Activated naive CD8-positive, alpha-beta T cell treated with anti-CD3 and anti-CD28 coated beads for 36 hours (primary cell): ENCODE measurements at regions not wholly inside any gene's neighbourhood (a gene's known extent, or its start where the extent isn't known, plus 50 kb on each side); places are given as distances from the start of the nearest gene placed in this dataset.
"Not testable (repeated sequence)": the region's sequence is repeated elsewhere in the genome, so short reads cannot be mapped to it uniquely, and the experiment has no call there.

Source experiments
- DNase-seq: peaks from one replicate; pipeline ENCODE4 v3.0.0; 2021
- H3K27ac Mint-ChIP-seq: one replicate; pipeline ENCODE4 v1.8.0; 2022; ENCODE audit warnings: mild to moderate bottlenecking, moderate library complexity, mixed read lengths
- H3K27me3 Mint-ChIP-seq: one replicate; pipeline ENCODE4 v1.8.0; 2022; ENCODE audit warnings: mild to moderate bottlenecking, mixed read lengths
- H3K36me3 Mint-ChIP-seq: one replicate; pipeline ENCODE4 v1.8.0; 2021; ENCODE audit warnings: mild to moderate bottlenecking, mixed read lengths
- H3K4me1 Mint-ChIP-seq: one replicate; pipeline ENCODE4 v1.8.0; 2021; ENCODE audit warnings: mixed read lengths
- H3K4me3 Mint-ChIP-seq: one replicate; pipeline ENCODE4 v1.8.0; 2022; ENCODE audit warnings: mild to moderate bottlenecking, moderate library complexity, mixed read lengths
- H3K9me3 Mint-ChIP-seq: one replicate; pipeline ENCODE4 v1.8.0; 2022; ENCODE audit warnings: mixed read lengths

GRCh38 chr12:25659621-25660020 is 106.5 kb upstream of the LMNTD1 start:
- H3K27me3 Mint-ChIP-seq = no peaks in the 10 kb centered on the region
- H3K4me3 Mint-ChIP-seq = no peak overlapping the region
- no peak for DNase-seq
- no peak overlapping the region for H3K27ac Mint-ChIP-seq
- no peaks in the 10 kb centered on the region for H3K4me1 Mint-ChIP-seq
- H3K9me3 Mint-ChIP-seq = peaks cover 7% of the 10 kb centered on the region
- peaks cover 2% of the 10 kb centered on the region for H3K36me3 Mint-ChIP-seq

- H3K9me3 Mint-ChIP-seq = no peaks in the 10 kb centered on the region
- no peaks in the 10 kb centered on the region for H3K4me1 Mint-ChIP-seq
- no peaks in the 10 kb centered on the region for H3K27me3 Mint-ChIP-seq
- H3K36me3 Mint-ChIP-seq = no peaks in the 10 kb centered on the region
- H3K27ac Mint-ChIP-seq = no peak overlapping the region
- DNase-seq = no peak
- no peak overlapping the region for H3K4me3 Mint-ChIP-seq
Observed at GRCh38 chr12:25670076-25671055, 117.3 kb upstream of the LMNTD1 start.

GRCh38 chr12:25675808-25676207 is 122.7 kb upstream of the LMNTD1 start:
- Mint-ChIP-seq H3K4me1 (no peaks in the 10 kb centered on the region), H3K27me3 (no peaks in the 10 kb centered on the region), H3K4me3 (no peak overlapping the region), H3K36me3 (no peaks in the 10 kb centered on the region), H3K9me3 (no peaks in the 10 kb centered on the region), H3K27ac (no peak overlapping the region)
- DNase-seq = no peak

GRCh38 chr12:25677232-25677937 is 124.3 kb upstream of the LMNTD1 start:
- H3K4me1 Mint-ChIP-seq = no peaks in the 10 kb centered on the region
- H3K9me3 Mint-ChIP-seq = no peaks in the 10 kb centered on the region
- H3K36me3 Mint-ChIP-seq = no peaks in the 10 kb centered on the region
- H3K27me3 Mint-ChIP-seq = no peaks in the 10 kb centered on the region
- H3K27ac Mint-ChIP-seq = no peak overlapping the region
- no peak overlapping the region for H3K4me3 Mint-ChIP-seq
- DNase-seq = no peak

GRCh38 chr12:25681580-25681979 is 128.5 kb upstream of the LMNTD1 start:
- no peak overlapping the region for H3K27ac Mint-ChIP-seq
- no peak overlapping the region for H3K4me3 Mint-ChIP-seq
- H3K27me3 Mint-ChIP-seq = no peaks in the 10 kb centered on the region
- H3K36me3 Mint-ChIP-seq = no peaks in the 10 kb centered on the region
- DNase-seq = no peak
- H3K9me3 Mint-ChIP-seq = no peaks in the 10 kb centered on the region
- no peaks in the 10 kb centered on the region for H3K4me1 Mint-ChIP-seq

- no peaks in the 10 kb centered on the region for H3K4me1 Mint-ChIP-seq
- DNase-seq = no peak
- H3K27ac Mint-ChIP-seq = no peak overlapping the region
- no peaks in the 10 kb centered on the region for H3K9me3 Mint-ChIP-seq
- no peak overlapping the region for H3K4me3 Mint-ChIP-seq
- H3K27me3 Mint-ChIP-seq = no peaks in the 10 kb centered on the region
- H3K36me3 Mint-ChIP-seq = no peaks in the 10 kb centered on the region
Observed at GRCh38 chr12:25682421-25682820, 129.3 kb upstream of the LMNTD1 start.

- Mint-ChIP-seq H3K27me3 (no peaks in the 10 kb centered on the region), H3K4me3 (no peak overlapping the region), H3K4me1 (no peaks in the 10 kb centered on the region), H3K27ac (no peak overlapping the region), H3K36me3 (no peaks in the 10 kb centered on the region), H3K9me3 (no peaks in the 10 kb centered on the region)
- DNase-seq = no peak
Observed at GRCh38 chr12:25684070-25684469, 131.0 kb upstream of the LMNTD1 start.

- no peak for DNase-seq
- Mint-ChIP-seq H3K4me3 (no peak overlapping the region), H3K27me3 (no peaks in the 10 kb centered on the region), H3K4me1 (no peaks in the 10 kb centered on the region), H3K27ac (no peak overlapping the region), H3K36me3 (no peaks in the 10 kb centered on the region), H3K9me3 (no peaks in the 10 kb centered on the region)
Observed at GRCh38 chr12:25686351-25686750, 133.3 kb upstream of the LMNTD1 start.

GRCh38 chr12:25687226-25687625 is 134.1 kb upstream of the LMNTD1 start:
- Mint-ChIP-seq H3K27ac (no peak overlapping the region), H3K9me3 (no peaks in the 10 kb centered on the region), H3K36me3 (no peaks in the 10 kb centered on the region), H3K4me1 (no peaks in the 10 kb centered on the region), H3K27me3 (no peaks in the 10 kb centered on the region), H3K4me3 (no peak overlapping the region)
- no peak for DNase-seq

GRCh38 chr12:25688851-25689250 is 135.8 kb upstream of the LMNTD1 start:
- H3K4me1 Mint-ChIP-seq, H3K36me3 Mint-ChIP-seq, H3K9me3 Mint-ChIP-seq, H3K4me3 Mint-ChIP-seq, H3K27ac Mint-ChIP-seq, H3K27me3 Mint-ChIP-seq, DNase-seq: not testable (repeated sequence)

GRCh38 chr12:25689996-25690501 is 137.0 kb upstream of the LMNTD1 start:
- Mint-ChIP-seq H3K4me1 (no peaks in the 10 kb centered on the region), H3K27me3 (no peaks in the 10 kb centered on the region), H3K36me3 (no peaks in the 10 kb centered on the region)

GRCh38 chr12:25690996-25691864 is 138.1 kb upstream of the LMNTD1 start:
- H3K4me3 Mint-ChIP-seq = no peak overlapping the region
- H3K36me3 Mint-ChIP-seq = no peaks in the 10 kb centered on the region
- no peaks in the 10 kb centered on the region for H3K4me1 Mint-ChIP-seq
- H3K9me3 Mint-ChIP-seq = no peaks in the 10 kb centered on the region
- H3K27ac Mint-ChIP-seq = no peak overlapping the region
- DNase-seq = no peak
- H3K27me3 Mint-ChIP-seq = no peaks in the 10 kb centered on the region

More at GRCh38 chr12:25689996-25690501, 137.0 kb upstream of the LMNTD1 start:
- Mint-ChIP-seq H3K9me3 (no peaks in the 10 kb centered on the region), H3K27ac (no peak overlapping the region), H3K4me3 (no peak overlapping the region)
- DNase-seq = no peak

- H3K4me1 Mint-ChIP-seq = no peaks in the 10 kb centered on the region
- no peak overlapping the region for H3K4me3 Mint-ChIP-seq
- H3K27ac Mint-ChIP-seq = no peak overlapping the region
- no peaks in the 10 kb centered on the region for H3K36me3 Mint-ChIP-seq
- H3K27me3 Mint-ChIP-seq = no peaks in the 10 kb centered on the region
- DNase-seq = no peak
- H3K9me3 Mint-ChIP-seq = peaks cover 2% of the 10 kb centered on the region
Observed at GRCh38 chr12:25691865-25692114, 138.7 kb upstream of the LMNTD1 start.

GRCh38 chr12:25692115-25693035 is 139.3 kb upstream of the LMNTD1 start:
- H3K27ac Mint-ChIP-seq = no peak overlapping the region
- H3K4me3 Mint-ChIP-seq = no peak overlapping the region
- H3K36me3 Mint-ChIP-seq = no peaks in the 10 kb centered on the region
- peaks cover 2% of the 10 kb centered on the region for H3K9me3 Mint-ChIP-seq
- DNase-seq = no peak
- H3K27me3 Mint-ChIP-seq = no peaks in the 10 kb centered on the region
- H3K4me1 Mint-ChIP-seq = no peaks in the 10 kb centered on the region
